Liver (tissue), 7 donors: ENCODE measurements at regions not wholly inside any gene's neighbourhood (a gene's known extent, or its start where the extent isn't known, plus 50 kb on each side); places are given as distances from the start of the nearest gene placed in this dataset.

Experiments
- DNase-seq: peaks from one replicate; pipeline ENCODE4 v3.0.0-alpha.2; 2017; ENCODE audit warnings: low spot score
- H3K27ac ChIP-seq, 2 donors: one replicate each; pipeline ENCODE4 v1.7.0; 2013; ENCODE audit warnings: inconsistent platforms in 2 of 2, low read length in 2 of 2, control low read depth in 1 of 2, low read depth in 1 of 2, mild to moderate bottlenecking in 1 of 2
- H3K27me3 ChIP-seq, 4 donors: one replicate each; pipeline versions ENCODE4 v1.6.1 to v1.7.0; 2013; ENCODE audit warnings: low read length in 3 of 4, inconsistent platforms in 1 of 4, mild to moderate bottlenecking in 1 of 4, moderate library complexity in 1 of 4; ENCODE audit not compliant: control insufficient read depth in 4 of 4, insufficient read depth in 4 of 4
- H3K36me3 ChIP-seq, 4 donors: one replicate each; pipeline versions ENCODE4 v1.6.1 to v1.7.0; 2013; ENCODE audit warnings: low read length in 3 of 4, mild to moderate bottlenecking in 3 of 4, low read depth in 1 of 4, moderate library complexity in 1 of 4; ENCODE audit not compliant: control insufficient read depth in 4 of 4, insufficient read depth in 3 of 4
- H3K4me1 ChIP-seq, 4 donors: one replicate each; pipeline versions ENCODE4 v1.6.1 to v1.7.0; 2013; ENCODE audit warnings: low read length in 3 of 4, mild to moderate bottlenecking in 3 of 4, moderate library complexity in 1 of 4; ENCODE audit not compliant: control insufficient read depth in 4 of 4, insufficient read depth in 4 of 4
- H3K4me3 ChIP-seq, 3 donors: one replicate each; pipeline versions ENCODE4 v1.6.1 to v1.7.0; 2013; ENCODE audit warnings: low read length in 3 of 3, control low read depth in 1 of 3, low read depth in 1 of 3, mild to moderate bottlenecking in 1 of 3
- H3K9ac ChIP-seq, 2 donors: one replicate each; pipeline ENCODE4 v1.7.0; 2013; ENCODE audit warnings: low read length in 2 of 2, mild to moderate bottlenecking in 2 of 2, moderate library complexity in 2 of 2, control low read depth in 1 of 2, low read depth in 1 of 2
- H3K9me3 ChIP-seq, 4 donors: one replicate each; pipeline versions ENCODE4 v1.6.1 to v1.7.0; 2013; ENCODE audit warnings: low read length in 3 of 4; ENCODE audit not compliant: control insufficient read depth in 4 of 4
- ATF3 ChIP-seq: IDR thresholded peaks from 2 replicates; pipeline ENCODE4 v1.6.1; 2016; ENCODE audit warnings: antibody characterized with exemption
- EGR1 ChIP-seq, 2 donors: IDR thresholded peaks; 2 replicates each; pipeline ENCODE4 v1.6.1; 2016 to 2018; ENCODE audit warnings: antibody characterized with exemption in 2 of 2, low read depth in 2 of 2
- FOXA1 ChIP-seq: IDR thresholded peaks from 2 replicates; pipeline ENCODE4 v1.6.1; 2016; ENCODE audit warnings: antibody characterized with exemption
- GABPA ChIP-seq, 2 donors: IDR thresholded peaks in 1 of 2; conservative IDR thresholded peaks in 1 of 2; 2 replicates each; pipeline ENCODE4 v1.6.1; 2016; ENCODE audit warnings: antibody characterized with exemption in 2 of 2, mild to moderate bottlenecking in 1 of 2, moderate library complexity in 1 of 2
- HNF4A ChIP-seq, 2 donors: conservative IDR thresholded peaks; 2 replicates each; pipeline ENCODE4 v1.6.1; 2016; ENCODE audit warnings: antibody characterized with exemption in 2 of 2, mild to moderate bottlenecking in 2 of 2
- HNF4G ChIP-seq: IDR thresholded peaks from 2 replicates; pipeline ENCODE4 v1.6.1; 2016; ENCODE audit warnings: antibody characterized with exemption
- JUND ChIP-seq, 2 donors: IDR thresholded peaks; 2 replicates each; pipeline ENCODE4 v1.6.1; 2016; ENCODE audit warnings: antibody characterized with exemption in 2 of 2
- MAX ChIP-seq: IDR thresholded peaks from 2 replicates; pipeline ENCODE4 v1.6.1; 2016; ENCODE audit warnings: antibody characterized with exemption
- NR2F2 ChIP-seq: IDR thresholded peaks from 2 replicates; pipeline ENCODE4 v1.6.1; 2016; ENCODE audit warnings: antibody characterized with exemption
- RAD21 ChIP-seq, 2 donors: IDR thresholded peaks; 2 replicates each; pipeline ENCODE4 v1.6.1; 2016; ENCODE audit warnings: antibody characterized with exemption in 2 of 2, mild to moderate bottlenecking in 2 of 2
- REST ChIP-seq: IDR thresholded peaks from 2 replicates; pipeline ENCODE4 v1.6.1; 2016; ENCODE audit warnings: antibody characterized with exemption, mild to moderate bottlenecking
- RXRA ChIP-seq, 2 donors: IDR thresholded peaks; 2 replicates each; pipeline ENCODE4 v1.6.1; 2017 to 2018; ENCODE audit warnings: antibody characterized with exemption in 2 of 2, mild to moderate bottlenecking in 1 of 2
- SP1 ChIP-seq: IDR thresholded peaks from 2 replicates; pipeline ENCODE4 v1.6.1; 2018; ENCODE audit warnings: antibody characterized with exemption, mild to moderate bottlenecking
- TAF1 ChIP-seq: conservative IDR thresholded peaks from 2 replicates; pipeline ENCODE4 v1.6.1; 2016; ENCODE audit warnings: antibody characterized with exemption, mild to moderate bottlenecking
- YY1 ChIP-seq: IDR thresholded peaks from 2 replicates; pipeline ENCODE4 v1.6.1; 2016; ENCODE audit warnings: antibody characterized with exemption, mild to moderate bottlenecking
- WGBS: extraction: QIAGEN DNeasy Blood & Tissue Kit; methylation state at CpG from one replicate; pipeline ENCODE4 v1.1.7; 2013; 5-methylcytosine and 5-hydroxymethylcytosine counted together
- donor health status: healthy.
- donor health status: healthy.
- donor health status: healthy.
- donor health status: healthy.

GRCh38 chr12:76706761-76707160, 57.2 kb upstream of the ZDHHC17 start:
- no peaks in the 10 kb centered on the region for H3K27me3 ChIP-seq
- H3K9me3 ChIP-seq: no peaks in the 10 kb centered on the region
- TF ChIP-seq JUND (IDR thresholded peaks at IDR 0.05) (no peak), RXRA (IDR thresholded peaks at IDR 0.05) (no peak), NR2F2 (no peak), ATF3 (no peak), TAF1 (no peak), EGR1 (IDR thresholded peaks at IDR 0.05; ENCODE audit: low read depth in 2 of 2) (no peak), FOXA1 (no peak), MAX (no peak), YY1 (no peak)
- no peak overlapping the region for H3K4me3 ChIP-seq
- H3K36me3 ChIP-seq: no peaks in the 10 kb centered on the region
- H3K4me1 ChIP-seq: no peaks in the 10 kb centered on the region
- no peak overlapping the region for H3K9ac ChIP-seq
- no peak for DNase-seq
- H3K27ac ChIP-seq: no peak overlapping the region

GRCh38 chr12:76707772-76708171, 56.1 kb upstream of the ZDHHC17 start:
- WGBS: 90% methylated on average over 4 of the region's 4 CpGs
- no peaks in the 10 kb centered on the region for H3K36me3 ChIP-seq
- H3K27me3 ChIP-seq: no peaks in the 10 kb centered on the region
- no peak overlapping the region for H3K9ac ChIP-seq
- H3K9me3 ChIP-seq: no peaks in the 10 kb centered on the region
- DNase-seq: no peak
- H3K4me1 ChIP-seq: no peaks in the 10 kb centered on the region
- no peak overlapping the region for H3K27ac ChIP-seq
- no peak overlapping the region for H3K4me3 ChIP-seq
- TF ChIP-seq ATF3 (no peak), REST (no peak), JUND (IDR thresholded peaks at IDR 0.05) (no peak), HNF4A (conservative IDR thresholded peaks at IDR 0.05) (no peak), YY1 (no peak), GABPA (IDR thresholded peaks at IDR 0.05 in 1 of 2, conservative IDR thresholded peaks at IDR 0.05 in 1 of 2) (no peak), SP1 (no peak), HNF4G (no peak), FOXA1 (no peak), TAF1 (no peak)

GRCh38 chr12:76708296-76708695, 55.6 kb upstream of the ZDHHC17 start:
- Histone ChIP-seq H3K27ac (no peak overlapping the region), H3K4me1 (no peaks in the 10 kb centered on the region), H3K27me3 (no peaks in the 10 kb centered on the region), H3K36me3 (no peaks in the 10 kb centered on the region), H3K9ac (no peak overlapping the region), H3K9me3 (no peaks in the 10 kb centered on the region), H3K4me3 (no peak overlapping the region)
- no peak for DNase-seq
- TF ChIP-seq RAD21 (IDR thresholded peaks at IDR 0.05) (no peak), YY1 (no peak), ATF3 (no peak)
- 65% methylated on average over 2 of the region's 2 CpGs for whole genome bisulfite sequencing
